Astrocyte of the spinal cord (primary cell): ENCODE measurements at regions not wholly inside any gene's neighbourhood (a gene's known extent, or its start where the extent isn't known, plus 50 kb on each side); places are given as distances from the start of the nearest gene placed in this dataset.
A peak's percentile ranks its signal among the peaks of the same experiment; 100 is the strongest.

Source experiments
- DNase-seq: peaks from one replicate; pipeline ENCODE4 v3.0.0; 2011; ENCODE audit warnings: low read depth, low spot score
- H3K4me3 ChIP-seq: 2 replicates; pipeline ENCODE4 v1.5.1; 2011; ENCODE audit warnings: low read depth, mild to moderate bottlenecking, low read length, moderate library complexity
- in situ Hi-C: cut with HindIII; loops from 2 replicates; pipeline ENCODE4 v1.10.0; 2017; ENCODE audit warnings: low sequenced_read_pairs
- TF ChIP-seq, protein P1 (sequence below): IDR thresholded peaks from 2 replicates; pipeline ENCODE4 v1.5.1; 2012; ENCODE audit warnings: low read depth, mild to moderate bottlenecking, low read length, inconsistent platforms

- TF ChIP-seq, protein P1, sequence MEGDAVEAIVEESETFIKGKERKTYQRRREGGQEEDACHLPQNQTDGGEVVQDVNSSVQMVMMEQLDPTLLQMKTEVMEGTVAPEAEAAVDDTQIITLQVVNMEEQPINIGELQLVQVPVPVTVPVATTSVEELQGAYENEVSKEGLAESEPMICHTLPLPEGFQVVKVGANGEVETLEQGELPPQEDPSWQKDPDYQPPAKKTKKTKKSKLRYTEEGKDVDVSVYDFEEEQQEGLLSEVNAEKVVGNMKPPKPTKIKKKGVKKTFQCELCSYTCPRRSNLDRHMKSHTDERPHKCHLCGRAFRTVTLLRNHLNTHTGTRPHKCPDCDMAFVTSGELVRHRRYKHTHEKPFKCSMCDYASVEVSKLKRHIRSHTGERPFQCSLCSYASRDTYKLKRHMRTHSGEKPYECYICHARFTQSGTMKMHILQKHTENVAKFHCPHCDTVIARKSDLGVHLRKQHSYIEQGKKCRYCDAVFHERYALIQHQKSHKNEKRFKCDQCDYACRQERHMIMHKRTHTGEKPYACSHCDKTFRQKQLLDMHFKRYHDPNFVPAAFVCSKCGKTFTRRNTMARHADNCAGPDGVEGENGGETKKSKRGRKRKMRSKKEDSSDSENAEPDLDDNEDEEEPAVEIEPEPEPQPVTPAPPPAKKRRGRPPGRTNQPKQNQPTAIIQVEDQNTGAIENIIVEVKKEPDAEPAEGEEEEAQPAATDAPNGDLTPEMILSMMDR = no peak
- in situ Hi-C loops = no loop called here
- no peak for DNase-seq
- no peak overlapping the region for H3K4me3 ChIP-seq
Measured at GRCh38 chr12:33818313-33818712, 204.0 kb upstream of the ALG10 start.

GRCh38 chr12:33825442-33825841, 196.9 kb upstream of the ALG10 start:
- in situ Hi-C loops = no loop called here
- TF ChIP-seq, protein P1 = no peak
- DNase-seq = peak; percentile 57

GRCh38 chr12:33825986-33826602, 196.2 kb upstream of the ALG10 start:
- peak; percentile 14 for DNase-seq
- H3K4me3 ChIP-seq = no peak overlapping the region
- TF ChIP-seq, protein P1 = no peak
- in situ Hi-C loops = no loop called here

More at GRCh38 chr12:33825442-33825841, 196.9 kb upstream of the ALG10 start:
- no peak overlapping the region for H3K4me3 ChIP-seq

GRCh38 chr12:33828326-33828725, 194.0 kb upstream of the ALG10 start:
- in situ Hi-C loops = no loop called here
- no peak for DNase-seq
- no peak overlapping the region for H3K4me3 ChIP-seq
- TF ChIP-seq, protein P1 = no peak

GRCh38 chr12:33830070-33830469, 192.2 kb upstream of the ALG10 start:
- peak; percentile 5 for DNase-seq
- in situ Hi-C loops = no loop called here

DNA sequence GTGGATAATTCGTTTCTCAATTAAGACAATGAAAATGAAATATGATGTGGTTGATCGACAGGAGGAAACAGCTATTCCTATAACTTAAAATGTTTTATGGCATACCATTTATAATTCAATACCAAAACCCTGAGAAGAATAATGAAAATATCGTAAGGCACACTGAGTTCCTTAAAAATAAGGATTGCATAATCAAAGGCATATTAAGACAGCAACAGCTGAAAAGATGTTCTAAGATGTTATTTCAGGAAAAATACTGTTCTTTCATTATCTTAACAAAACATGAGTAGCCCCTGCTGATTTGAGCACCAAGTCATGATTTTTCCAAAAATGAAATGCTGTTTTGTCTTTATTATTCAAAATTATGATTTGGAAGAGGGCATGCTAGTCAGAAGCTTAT, 189.4 kb upstream of the ALG10 start:
- in situ Hi-C loops = no loop called here
- DNase-seq = no peak
- H3K4me3 ChIP-seq = no peak overlapping the region
- TF ChIP-seq, protein P1 = no peak

More at GRCh38 chr12:33830070-33830469, 192.2 kb upstream of the ALG10 start:
- no peak overlapping the region for H3K4me3 ChIP-seq
- TF ChIP-seq, protein P1 = no peak
